ENCODE measurements at regions not wholly inside any gene's neighbourhood (a gene's known extent, or its start where the extent isn't known, plus 50 kb on each side); places are given as distances from the start of the nearest gene placed in this dataset.

DNA sequence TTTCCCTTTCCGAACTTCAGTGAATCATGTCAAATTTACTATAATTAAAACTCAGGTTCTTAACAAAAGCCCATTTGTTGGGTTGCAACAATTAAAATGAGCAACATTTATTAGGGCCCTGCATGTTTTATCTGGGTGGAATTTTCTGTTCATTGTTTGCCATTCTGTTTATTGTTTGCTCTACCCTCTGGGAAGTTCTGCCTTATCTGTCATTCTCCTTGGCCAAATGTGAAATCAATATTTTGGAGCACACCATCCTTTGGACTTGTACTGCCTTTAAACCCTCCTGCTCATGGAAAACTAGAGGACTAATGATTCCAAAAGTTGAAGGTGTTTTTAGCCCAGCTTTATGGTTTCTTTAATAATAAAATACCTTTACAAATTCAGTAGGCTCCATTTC is 134.5 kb upstream of the KCND2 start:
- TF ChIP-seq, protein P1, sequence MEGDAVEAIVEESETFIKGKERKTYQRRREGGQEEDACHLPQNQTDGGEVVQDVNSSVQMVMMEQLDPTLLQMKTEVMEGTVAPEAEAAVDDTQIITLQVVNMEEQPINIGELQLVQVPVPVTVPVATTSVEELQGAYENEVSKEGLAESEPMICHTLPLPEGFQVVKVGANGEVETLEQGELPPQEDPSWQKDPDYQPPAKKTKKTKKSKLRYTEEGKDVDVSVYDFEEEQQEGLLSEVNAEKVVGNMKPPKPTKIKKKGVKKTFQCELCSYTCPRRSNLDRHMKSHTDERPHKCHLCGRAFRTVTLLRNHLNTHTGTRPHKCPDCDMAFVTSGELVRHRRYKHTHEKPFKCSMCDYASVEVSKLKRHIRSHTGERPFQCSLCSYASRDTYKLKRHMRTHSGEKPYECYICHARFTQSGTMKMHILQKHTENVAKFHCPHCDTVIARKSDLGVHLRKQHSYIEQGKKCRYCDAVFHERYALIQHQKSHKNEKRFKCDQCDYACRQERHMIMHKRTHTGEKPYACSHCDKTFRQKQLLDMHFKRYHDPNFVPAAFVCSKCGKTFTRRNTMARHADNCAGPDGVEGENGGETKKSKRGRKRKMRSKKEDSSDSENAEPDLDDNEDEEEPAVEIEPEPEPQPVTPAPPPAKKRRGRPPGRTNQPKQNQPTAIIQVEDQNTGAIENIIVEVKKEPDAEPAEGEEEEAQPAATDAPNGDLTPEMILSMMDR (IDR thresholded peaks at IDR 0.05), result no peak
- no peak for TF ChIP-seq ZFX (IDR thresholded peaks at IDR 0.05; ENCODE audit: borderline replicate concordance)

All from 22Rv1 (cell line).